ENCODE measurements at regions not wholly inside any gene's neighbourhood (a gene's known extent, or its start where the extent isn't known, plus 50 kb on each side); places are given as distances from the start of the nearest gene placed in this dataset.
"Not testable (repeated sequence)": the region's sequence is repeated elsewhere in the genome, so short reads cannot be mapped to it uniquely, and the experiment has no call there.

DNA sequence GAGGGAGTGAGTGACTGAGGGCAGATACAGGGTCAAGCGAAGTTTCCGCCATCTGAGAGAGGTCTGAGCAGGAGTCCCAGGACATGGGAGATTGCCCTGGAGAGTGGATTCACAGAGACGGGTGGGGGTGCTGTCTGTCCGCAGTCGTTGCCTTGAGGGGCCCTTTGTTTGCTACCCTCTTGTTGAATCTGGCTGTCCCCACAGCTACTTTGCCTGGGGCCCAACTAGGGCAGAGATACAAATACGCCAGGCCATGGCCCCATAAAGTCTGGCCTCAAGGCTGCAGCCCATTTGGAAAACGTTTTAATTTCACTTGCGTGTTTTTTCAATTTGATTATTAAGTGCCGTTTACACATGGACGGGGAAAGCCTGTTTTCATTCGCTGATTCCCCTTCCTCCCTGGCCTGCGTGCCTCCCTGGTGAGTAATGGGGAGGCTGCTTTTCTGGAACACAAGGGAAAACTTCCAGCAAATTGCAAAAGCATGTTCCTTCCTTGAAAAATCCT is 134.4 kb downstream of the SMIM20 start:
- DNase-seq = no peak

- DNase-seq = no peak
Observed at GRCh38 chr4:26048950-26049349, 134.9 kb downstream of the SMIM20 start.

DNA sequence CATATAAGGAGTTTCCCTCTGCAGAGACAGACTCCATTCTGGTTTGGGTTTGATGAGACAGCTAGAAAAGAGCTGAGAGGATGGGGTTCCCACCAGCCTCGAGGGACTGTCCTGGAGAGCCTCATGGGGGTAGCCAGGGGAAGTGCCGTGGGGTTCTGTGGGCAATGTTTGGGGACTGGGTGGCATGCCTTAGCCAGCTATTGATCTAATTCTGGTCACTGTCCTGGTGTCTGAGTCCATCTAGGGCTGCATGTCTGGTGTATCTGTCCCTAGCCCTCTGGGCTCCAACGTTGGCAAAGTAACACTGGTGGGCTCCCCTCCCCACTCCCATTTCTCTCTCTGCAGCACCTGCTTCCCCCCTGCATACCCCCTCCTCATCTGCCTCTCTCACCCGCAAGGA is 135.4 kb downstream of the SMIM20 start:
- no peak for DNase-seq

DNA sequence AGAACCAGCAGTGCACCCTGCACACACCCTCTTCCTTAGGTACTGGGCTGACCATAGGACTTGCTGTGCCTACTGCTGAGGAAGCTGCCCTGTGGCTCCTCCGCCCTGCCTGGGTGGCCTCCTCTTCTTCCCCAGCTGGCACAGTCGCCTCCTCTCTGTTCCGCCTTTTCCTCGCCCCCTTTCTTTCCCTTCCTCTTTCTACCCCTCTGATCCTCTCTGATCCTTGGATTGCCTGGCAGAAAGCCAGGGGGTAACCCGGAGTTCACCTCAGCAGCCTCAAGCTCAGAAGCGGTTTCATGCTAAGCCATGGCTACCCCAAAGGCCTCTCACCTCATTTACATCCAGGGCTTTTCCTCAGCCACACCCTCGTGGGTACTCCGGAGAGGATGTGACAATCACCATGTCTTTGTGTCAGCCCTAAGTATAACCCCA is 136.2 kb downstream of the SMIM20 start:
- no peak for DNase-seq

DNA sequence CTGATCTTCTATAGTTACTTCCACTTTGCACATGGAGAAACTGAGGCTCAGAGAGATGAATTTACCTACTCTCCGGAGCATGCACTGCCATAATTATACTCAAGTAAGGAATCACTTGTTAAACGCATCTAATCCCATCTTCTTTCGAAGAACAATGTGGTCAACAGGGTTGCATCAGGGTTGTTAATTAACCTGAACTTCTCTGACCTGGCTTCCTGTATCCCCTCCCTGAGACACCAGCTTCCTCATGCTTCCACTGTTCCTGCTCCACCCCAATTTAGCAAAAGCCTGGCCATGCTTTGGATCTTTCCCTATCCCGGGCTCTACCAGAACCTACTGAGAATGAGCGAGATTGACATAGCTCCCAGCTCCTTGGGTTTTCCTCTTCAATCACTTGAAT is 136.7 kb downstream of the SMIM20 start:
- DNase-seq = no peak

DNA sequence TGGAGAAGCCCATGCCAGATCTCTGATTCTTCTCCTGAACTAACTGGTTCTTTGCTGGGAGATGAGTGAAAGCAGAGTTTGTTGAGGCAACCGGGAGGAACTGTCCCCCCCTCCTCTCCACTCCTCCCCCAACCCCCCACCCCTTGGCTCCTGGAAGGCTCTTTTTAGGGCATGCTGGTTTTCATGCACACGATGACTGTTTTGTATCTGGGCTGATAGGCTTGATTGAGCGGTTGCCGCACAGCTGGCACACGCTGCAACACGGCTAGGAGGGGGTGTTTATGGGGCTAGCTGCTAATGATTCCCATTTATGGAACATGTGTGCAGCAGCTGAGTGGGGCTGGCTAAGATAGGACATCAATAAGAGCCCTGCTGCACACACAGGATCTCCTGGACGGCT is 137.2 kb downstream of the SMIM20 start:
- DNase-seq = no peak

GRCh38 chr4:26052663-26053541 is 138.9 kb downstream of the SMIM20 start:
- DNase-seq = no peak

GRCh38 chr4:26053761-26054160 is 139.7 kb downstream of the SMIM20 start:
- no peak for DNase-seq

GRCh38 chr4:26055855-26056254 is 141.8 kb downstream of the SMIM20 start:
- DNase-seq = no peak

DNA sequence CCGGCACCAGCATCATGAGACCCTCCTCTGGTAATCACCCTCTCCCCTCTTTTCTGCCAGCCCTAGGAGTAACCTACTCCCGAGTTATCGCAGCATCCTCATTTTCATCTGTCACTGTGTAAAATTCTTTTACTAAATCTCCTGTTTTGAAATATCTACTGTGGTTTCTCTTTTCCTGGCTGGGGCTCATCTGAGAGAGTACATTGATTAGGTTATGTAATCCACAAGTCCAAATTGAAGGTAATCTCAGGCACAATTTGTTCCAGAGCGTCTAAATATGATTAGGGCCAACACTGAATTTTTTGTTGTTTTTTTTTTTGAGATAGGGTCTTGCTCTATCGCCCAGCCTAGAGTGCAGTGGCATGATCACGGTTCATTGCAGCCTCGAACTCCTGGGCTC is 142.4 kb downstream of the SMIM20 start:
- no peak for DNase-seq

- DNase-seq = not testable (repeated sequence)
Observed at GRCh38 chr4:26057839-26058238, 143.8 kb downstream of the SMIM20 start.

DNA sequence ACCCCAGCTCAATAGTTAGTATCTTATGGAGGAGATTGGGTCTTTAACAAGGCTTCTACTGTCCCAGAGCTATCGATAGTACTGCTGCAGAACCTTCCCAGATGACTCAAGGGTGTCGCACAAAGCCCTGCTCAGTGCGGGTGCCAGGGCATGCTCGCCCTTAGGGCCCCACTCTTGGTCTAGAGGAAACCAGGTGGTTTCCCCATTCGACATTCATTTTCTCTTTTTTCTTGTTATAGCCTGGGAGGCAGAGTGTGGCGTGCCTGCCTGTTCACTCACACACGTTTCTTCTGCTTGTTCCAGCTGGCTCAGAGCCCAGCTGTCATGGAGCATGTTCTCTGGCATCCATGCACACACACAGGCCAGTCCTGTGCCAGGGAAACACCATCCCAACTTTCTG is 144.5 kb downstream of the SMIM20 start:
- DNase-seq = no peak

DNA sequence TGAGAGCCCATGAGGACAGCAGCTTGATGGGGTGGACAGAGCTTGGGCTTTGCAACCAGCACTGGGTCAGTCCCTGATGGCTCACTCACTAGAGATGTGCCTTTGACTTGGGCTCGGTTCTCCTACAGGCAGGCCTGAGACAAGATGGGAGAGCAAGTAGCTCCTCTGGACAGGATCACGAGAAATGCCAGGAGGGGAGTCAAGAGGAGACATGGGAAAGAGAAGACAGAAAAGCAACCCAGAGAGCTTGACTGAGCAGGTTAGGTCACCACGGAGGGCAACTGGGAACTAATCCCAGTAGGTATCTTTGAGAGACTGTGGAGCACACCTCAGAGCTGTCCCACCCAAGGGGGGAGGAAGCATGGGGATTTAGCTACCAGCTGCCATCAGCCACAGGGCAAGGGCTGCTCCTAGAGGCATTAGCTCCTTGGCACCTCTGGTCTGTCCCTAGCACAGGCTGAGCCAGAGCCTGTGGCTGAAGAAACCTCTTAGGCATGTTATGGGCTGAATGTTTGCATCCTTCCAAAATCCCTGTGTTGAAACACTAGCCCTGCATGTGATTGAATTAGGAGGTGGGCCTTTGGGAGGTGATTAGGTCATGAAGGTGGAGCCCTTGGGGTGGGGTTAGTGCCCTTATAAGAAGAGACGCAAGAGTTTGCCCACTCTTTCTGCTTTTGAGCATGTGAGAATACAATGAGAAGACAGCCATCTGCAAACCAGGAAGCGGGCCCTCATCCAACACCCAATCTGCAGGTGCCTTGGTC is 145.6 kb downstream of the SMIM20 start:
- no peak for DNase-seq

- no peak for DNase-seq
Observed at GRCh38 chr4:26060286-26060685, 146.3 kb downstream of the SMIM20 start.

GRCh38 chr4:26061248-26061986 is 147.4 kb downstream of the SMIM20 start:
- no peak for DNase-seq

DNA sequence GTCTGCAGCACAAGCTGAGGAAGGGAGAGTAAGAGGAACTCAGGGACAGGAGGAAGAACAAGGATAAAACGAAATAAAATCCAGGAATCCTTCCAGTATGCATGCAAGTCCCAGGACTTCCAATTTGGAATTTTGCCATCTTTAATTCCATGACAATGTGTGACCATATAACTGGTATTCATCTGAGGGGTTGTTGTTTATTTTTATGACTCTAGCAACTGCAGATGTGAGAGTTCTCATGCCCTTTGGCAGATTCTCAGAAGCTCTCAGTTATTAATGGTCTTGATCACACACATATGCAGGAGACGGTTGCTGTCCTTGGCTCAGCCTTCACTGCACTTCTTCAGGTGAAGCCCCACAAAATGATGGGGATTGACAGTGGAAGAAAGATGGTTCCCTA is 148.2 kb downstream of the SMIM20 start:
- DNase-seq = no peak

- not testable (repeated sequence) for DNase-seq
Observed at GRCh38 chr4:26064009-26064408, 150.0 kb downstream of the SMIM20 start.

GRCh38 chr4:26065833-26066232 is 151.8 kb downstream of the SMIM20 start:
- DNase-seq = no peak

DNA sequence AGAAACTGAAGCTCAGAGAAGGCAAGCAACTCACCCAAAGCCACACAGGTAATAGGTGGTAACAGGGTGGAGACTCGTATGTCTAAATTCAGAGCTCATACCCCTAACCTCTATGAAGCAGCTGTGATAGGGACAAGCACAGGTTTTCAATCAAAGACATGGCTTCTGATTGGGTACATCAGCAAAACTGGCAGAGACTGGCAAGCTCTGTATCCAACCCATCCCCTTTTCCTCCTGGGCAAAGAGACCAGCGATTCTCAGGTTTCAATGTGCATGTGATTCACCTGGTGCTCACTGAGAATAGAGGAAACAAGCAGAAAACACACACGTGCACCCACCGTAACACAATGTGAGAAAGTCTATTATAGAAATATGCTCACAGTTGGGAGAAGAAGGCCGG is 153.0 kb downstream of the SMIM20 start:
- DNase-seq = no peak

DNA sequence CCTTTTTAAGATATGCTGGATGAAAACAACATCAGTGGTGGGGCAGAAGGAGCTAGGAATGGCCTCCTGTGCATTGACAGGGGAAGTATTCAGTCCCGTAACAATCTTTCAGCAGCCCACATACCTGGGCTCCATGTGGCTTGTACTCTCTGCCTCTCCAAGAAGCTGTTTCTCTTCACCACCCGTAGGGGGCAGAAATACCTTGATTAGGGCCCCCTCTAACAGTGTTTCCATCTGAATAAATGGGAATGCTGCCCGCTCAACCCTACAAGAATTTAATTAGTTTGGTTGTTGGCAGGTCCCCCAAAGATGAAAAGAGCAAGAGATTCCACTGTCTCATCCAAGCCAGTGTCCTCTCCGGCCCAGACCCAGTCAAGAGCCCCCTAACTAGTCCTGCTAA is 155.2 kb downstream of the SMIM20 start:
- no peak for DNase-seq

DNA sequence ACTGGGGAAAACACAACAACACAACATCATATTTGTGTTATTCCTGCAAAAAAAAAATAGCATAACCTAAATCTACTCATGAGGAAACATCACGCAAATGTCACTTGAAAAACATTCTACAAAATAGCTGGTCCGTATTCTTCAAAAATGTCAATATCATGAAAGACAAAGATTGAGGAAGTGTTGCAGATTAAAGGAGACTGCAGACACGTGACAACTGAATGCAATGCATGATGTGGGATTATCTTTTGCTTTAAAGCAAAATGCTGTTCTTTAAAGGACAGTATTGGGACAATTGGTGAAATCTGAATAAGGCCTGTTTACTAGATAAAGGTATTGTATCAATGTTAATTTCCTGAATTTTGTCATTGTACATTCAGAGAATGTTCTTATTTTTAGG is 157.7 kb downstream of the SMIM20 start:
- no peak for DNase-seq

DNA sequence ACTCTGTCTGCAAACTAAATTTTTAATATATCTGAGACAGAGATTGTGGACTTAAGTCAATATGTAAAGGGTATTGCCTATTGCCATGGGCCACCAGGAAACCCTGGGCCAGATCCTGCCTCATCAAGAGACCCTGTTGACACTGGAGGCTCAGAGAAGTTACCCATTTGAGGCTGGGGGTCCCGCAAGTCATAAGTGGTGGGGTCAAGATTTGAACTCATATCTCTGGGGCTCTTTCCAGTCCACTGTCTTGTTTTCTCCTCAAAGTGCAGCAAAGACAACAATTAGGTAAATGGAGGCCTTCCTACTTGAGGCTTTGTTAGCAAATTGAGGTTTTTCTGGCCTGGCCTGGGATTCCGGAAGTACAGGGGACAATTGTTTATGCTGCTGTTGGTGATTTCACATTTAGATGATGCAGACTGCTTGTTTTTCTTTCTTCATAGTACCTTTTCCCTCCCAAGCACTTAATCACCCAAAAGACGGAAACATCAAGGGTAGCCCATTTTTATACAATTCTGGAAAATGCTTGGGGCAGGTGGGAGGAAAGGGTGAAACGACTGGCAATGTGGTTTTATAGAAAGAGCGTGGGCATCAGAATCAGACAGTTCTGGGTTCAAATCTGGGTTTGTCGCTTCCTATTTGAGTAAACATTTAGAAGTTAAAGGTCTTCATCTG is 160.0 kb downstream of the SMIM20 start:
- DNase-seq = no peak

All from effector CD4-positive, alpha-beta T cell (primary cell).